ENCODE measurements at regions not wholly inside any gene's neighbourhood (a gene's known extent, or its start where the extent isn't known, plus 50 kb on each side); places are given as distances from the start of the nearest gene placed in this dataset.

- no peak for DNase-seq
- no peak for ATAC-seq
- intact Hi-C loops (cut with DNase I) = no loop called here
These were observed 113.6 kb downstream of the AXIN2 start for GRCh38 chr17:65447823-65448222.

GRCh38 chr17:65446838-65447526 is 114.5 kb downstream of the AXIN2 start:
- peak; percentile 76 to 87 for ATAC-seq
- intact Hi-C loops (cut with DNase I) = no loop called here

GRCh38 chr17:65446043-65446442 is 115.4 kb downstream of the AXIN2 start:
- intact Hi-C loops (cut with DNase I) = no loop called here
- DNase-seq (no peak), ATAC-seq (peak in 1 of 2 donors; percentile 15)

More at GRCh38 chr17:65446838-65447526, 114.5 kb downstream of the AXIN2 start:
- no peak for DNase-seq

- intact Hi-C loops (cut with DNase I) = no loop called here
- ATAC-seq (no peak), DNase-seq (no peak)
These were observed 117.4 kb downstream of the AXIN2 start for GRCh38 chr17:65444049-65444448.

- no peak for ATAC-seq
- intact Hi-C loops (cut with DNase I) = no loop called here
- DNase-seq = no peak
These were observed 118.8 kb downstream of the AXIN2 start for GRCh38 chr17:65442691-65443090.

GRCh38 chr17:65442250-65442649 is 119.2 kb downstream of the AXIN2 start:
- DNase-seq (no peak), ATAC-seq (no peak)
- intact Hi-C loops (cut with DNase I) = no loop called here

GRCh38 chr17:65441053-65441605 is 120.3 kb downstream of the AXIN2 start:
- no peak for ATAC-seq
- DNase-seq = no peak
- intact Hi-C loops (cut with DNase I) = no loop called here

GRCh38 chr17:65438708-65439294 is 122.6 kb downstream of the AXIN2 start:
- ATAC-seq = peak in 1 of 2 donors; percentile 59
- no peak for DNase-seq
- intact Hi-C loops (cut with DNase I) = loop anchor here in 1 of 2 donors (10.0 kb wide), 1 partner anchor 726 kb away; no protein-coding TSS in a partner anchor

- intact Hi-C loops (cut with DNase I) = loop anchor here in 1 of 2 donors (10.0 kb wide), 1 partner anchor 727 kb away; no protein-coding TSS in a partner anchor
- DNase-seq (no peak), ATAC-seq (no peak)
These were observed 123.3 kb downstream of the AXIN2 start for GRCh38 chr17:65438173-65438572.

GRCh38 chr17:65436871-65437270 is 124.6 kb downstream of the AXIN2 start:
- intact Hi-C loops (cut with DNase I) = loop anchor here in 1 of 2 donors (10.0 kb wide), 1 partner anchor 728 kb away; no protein-coding TSS in a partner anchor
- DNase-seq (no peak), ATAC-seq (no peak)

- ATAC-seq (no peak), DNase-seq (no peak)
- intact Hi-C loops (cut with DNase I) = loop anchor here in 1 of 2 donors (10.0 kb wide), 1 partner anchor 730 kb away; no protein-coding TSS in a partner anchor
These were observed 126.6 kb downstream of the AXIN2 start for GRCh38 chr17:65434878-65435277.

GRCh38 chr17:65434251-65434650 is 127.2 kb downstream of the AXIN2 start:
- DNase-seq = no peak

GRCh38 chr17:65433592-65433991 is 127.9 kb downstream of the AXIN2 start:
- intact Hi-C loops (cut with DNase I) = loop anchor here in 1 of 2 donors (10.0 kb wide), 1 partner anchor 731 kb away; no protein-coding TSS in a partner anchor
- ATAC-seq = peak in 1 of 2 donors; percentile 35
- DNase-seq = no peak

More at GRCh38 chr17:65434251-65434650, 127.2 kb downstream of the AXIN2 start:
- intact Hi-C loops (cut with DNase I) = loop anchor here in 1 of 2 donors (10.0 kb wide), 1 partner anchor 731 kb away; no protein-coding TSS in a partner anchor
- peak in 1 of 2 donors; percentile 59 for ATAC-seq

GRCh38 chr17:65433157-65433556 is 128.3 kb downstream of the AXIN2 start:
- no peak for DNase-seq
- no peak for ATAC-seq
- intact Hi-C loops (cut with DNase I) = loop anchor here in 1 of 2 donors (10.0 kb wide), 1 partner anchor 732 kb away; no protein-coding TSS in a partner anchor

GRCh38 chr17:65431116-65431515 is 130.3 kb downstream of the AXIN2 start:
- intact Hi-C loops (cut with DNase I) = loop anchor here in 1 of 2 donors (10.0 kb wide), 1 partner anchor 734 kb away; no protein-coding TSS in a partner anchor
- no peak for DNase-seq
- ATAC-seq = no peak

GRCh38 chr17:65430209-65430833 is 131.1 kb downstream of the AXIN2 start:
- no peak for DNase-seq
- ATAC-seq = peak; percentile 70 to 92
- intact Hi-C loops (cut with DNase I) = loop anchor here in 1 of 2 donors (10.0 kb wide), 1 partner anchor 734 kb away; no protein-coding TSS in a partner anchor

- no peak for DNase-seq
- ATAC-seq = peak; percentile 15 to 64
- intact Hi-C loops (cut with DNase I) = no loop called here
These were observed 137.9 kb downstream of the AXIN2 start for GRCh38 chr17:65423346-65424140.

- DNase-seq (peak; percentile 24), ATAC-seq (peak; percentile 63 to 73)
- intact Hi-C loops (cut with DNase I) = no loop called here
These were observed 142.8 kb downstream of the AXIN2 start for GRCh38 chr17:65418622-65419021.
